ENCODE measurements at regions not wholly inside any gene's neighbourhood (a gene's known extent, or its start where the extent isn't known, plus 50 kb on each side); places are given as distances from the start of the nearest gene placed in this dataset.

DNA sequence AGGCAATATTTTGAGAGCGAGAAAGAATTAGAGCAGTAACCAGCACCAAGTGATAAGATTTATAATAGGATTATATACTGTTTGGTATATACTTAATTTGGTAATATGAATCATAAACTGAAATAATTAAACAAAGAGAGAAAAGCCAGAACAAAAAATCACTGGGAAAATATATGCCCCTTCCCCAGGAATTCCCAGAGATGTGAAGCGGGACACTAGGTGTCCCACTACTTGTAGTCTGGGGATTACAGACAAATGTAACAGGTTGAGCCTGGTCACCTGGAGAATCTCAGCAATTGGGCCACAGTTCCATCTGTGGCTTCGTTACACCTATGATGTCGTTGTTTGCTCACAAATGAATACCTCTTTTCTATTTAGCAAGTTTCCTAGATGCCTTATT lies 256.1 kb upstream of the CHAC2 start:
- H3K4me1 ChIP-seq (ENCODE audit: low read length) = no peaks in the 10 kb centered on the region
- no peaks in the 10 kb centered on the region for H4K20me1 ChIP-seq (ENCODE audit: insufficient read depth, low read length)
- no peak for DNase-seq
- H3K9me3 ChIP-seq (replicated peaks; ENCODE audit: insufficient read depth, low read length) = no peaks in the 10 kb centered on the region
- H3F3A ChIP-seq (ENCODE audit: insufficient read depth, low read length) = no peaks in the 10 kb centered on the region
- H3K27me3 ChIP-seq (replicated peaks; ENCODE audit: insufficient read depth, low read length) = no peaks in the 10 kb centered on the region
- TF ChIP-seq EZH2 (optimal IDR thresholded peaks at IDR 0.05; ENCODE audit: low read depth, low read length) (no peak), EZH2phosphoT487 (IDR thresholded peaks at IDR 0.05; ENCODE audit: low read length) (no peak)
- TF ChIP-seq, protein P1, sequence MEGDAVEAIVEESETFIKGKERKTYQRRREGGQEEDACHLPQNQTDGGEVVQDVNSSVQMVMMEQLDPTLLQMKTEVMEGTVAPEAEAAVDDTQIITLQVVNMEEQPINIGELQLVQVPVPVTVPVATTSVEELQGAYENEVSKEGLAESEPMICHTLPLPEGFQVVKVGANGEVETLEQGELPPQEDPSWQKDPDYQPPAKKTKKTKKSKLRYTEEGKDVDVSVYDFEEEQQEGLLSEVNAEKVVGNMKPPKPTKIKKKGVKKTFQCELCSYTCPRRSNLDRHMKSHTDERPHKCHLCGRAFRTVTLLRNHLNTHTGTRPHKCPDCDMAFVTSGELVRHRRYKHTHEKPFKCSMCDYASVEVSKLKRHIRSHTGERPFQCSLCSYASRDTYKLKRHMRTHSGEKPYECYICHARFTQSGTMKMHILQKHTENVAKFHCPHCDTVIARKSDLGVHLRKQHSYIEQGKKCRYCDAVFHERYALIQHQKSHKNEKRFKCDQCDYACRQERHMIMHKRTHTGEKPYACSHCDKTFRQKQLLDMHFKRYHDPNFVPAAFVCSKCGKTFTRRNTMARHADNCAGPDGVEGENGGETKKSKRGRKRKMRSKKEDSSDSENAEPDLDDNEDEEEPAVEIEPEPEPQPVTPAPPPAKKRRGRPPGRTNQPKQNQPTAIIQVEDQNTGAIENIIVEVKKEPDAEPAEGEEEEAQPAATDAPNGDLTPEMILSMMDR (IDR thresholded peaks at IDR 0.05; ENCODE audit: low read length) = no peak
- no peak overlapping the region for H3K4me3 ChIP-seq (ENCODE audit: low read length)
- no peak overlapping the region for H3K4me2 ChIP-seq (ENCODE audit: low read depth, low read length)
- no peaks in the 10 kb centered on the region for H3K9me2 ChIP-seq (replicated peaks; ENCODE audit: insufficient read depth, low read length)
- H3K9ac ChIP-seq (ENCODE audit: low read length) = no peak overlapping the region
- H2AFZ ChIP-seq (ENCODE audit: low read length) = no peak overlapping the region
- H3K36me3 ChIP-seq (replicated peaks; ENCODE audit: insufficient read depth, low read length) = no peaks in the 10 kb centered on the region
- H3K27ac ChIP-seq (ENCODE audit: low read length) = no peak overlapping the region
- no peaks in the 10 kb centered on the region for H3K79me2 ChIP-seq (ENCODE audit: low read length)

DNA sequence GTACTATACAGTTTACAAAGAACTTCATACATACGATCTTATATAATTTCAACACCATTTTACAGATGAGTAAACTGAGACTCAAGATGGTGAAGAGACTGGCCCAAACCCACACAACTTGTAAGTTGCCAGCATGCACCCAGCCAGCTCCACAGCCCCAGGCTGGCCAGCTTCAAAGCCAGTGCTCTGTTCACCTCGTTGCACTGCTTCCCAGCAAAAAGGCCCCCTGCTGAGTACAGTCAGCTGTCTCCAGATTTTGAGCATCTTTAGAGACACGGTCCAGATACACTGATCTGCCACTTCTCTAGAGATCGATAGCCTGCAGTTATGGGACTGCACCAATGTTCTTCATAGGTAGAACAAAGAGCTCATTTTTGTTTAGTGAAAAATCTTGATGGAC lies 257.2 kb upstream of the CHAC2 start:
- no peaks in the 10 kb centered on the region for H3K9me3 ChIP-seq (replicated peaks; ENCODE audit: insufficient read depth, low read length)
- H3K36me3 ChIP-seq (replicated peaks; ENCODE audit: insufficient read depth, low read length) = no peaks in the 10 kb centered on the region
- DNase-seq = no peak
- no peak overlapping the region for H3K4me2 ChIP-seq (ENCODE audit: low read depth, low read length)
- H3F3A ChIP-seq (ENCODE audit: insufficient read depth, low read length) = no peaks in the 10 kb centered on the region
- H3K4me3 ChIP-seq (ENCODE audit: low read length) = no peak overlapping the region
- no peaks in the 10 kb centered on the region for H3K79me2 ChIP-seq (ENCODE audit: low read length)
- TF ChIP-seq, protein P1 (IDR thresholded peaks at IDR 0.05; ENCODE audit: low read length) = no peak
- TF ChIP-seq EZH2 (optimal IDR thresholded peaks at IDR 0.05; ENCODE audit: low read depth, low read length) = no peak
- no peak for TF ChIP-seq EZH2phosphoT487 (IDR thresholded peaks at IDR 0.05; ENCODE audit: low read length)
- H3K27ac ChIP-seq (ENCODE audit: low read length) = no peak overlapping the region
- H3K9ac ChIP-seq (ENCODE audit: low read length) = no peak overlapping the region
- no peaks in the 10 kb centered on the region for H3K27me3 ChIP-seq (replicated peaks; ENCODE audit: insufficient read depth, low read length)
- no peaks in the 10 kb centered on the region for H4K20me1 ChIP-seq (ENCODE audit: insufficient read depth, low read length)
- no peak overlapping the region for H2AFZ ChIP-seq (ENCODE audit: low read length)
- no peaks in the 10 kb centered on the region for H3K4me1 ChIP-seq (ENCODE audit: low read length)
- no peaks in the 10 kb centered on the region for H3K9me2 ChIP-seq (replicated peaks; ENCODE audit: insufficient read depth, low read length)

DNA sequence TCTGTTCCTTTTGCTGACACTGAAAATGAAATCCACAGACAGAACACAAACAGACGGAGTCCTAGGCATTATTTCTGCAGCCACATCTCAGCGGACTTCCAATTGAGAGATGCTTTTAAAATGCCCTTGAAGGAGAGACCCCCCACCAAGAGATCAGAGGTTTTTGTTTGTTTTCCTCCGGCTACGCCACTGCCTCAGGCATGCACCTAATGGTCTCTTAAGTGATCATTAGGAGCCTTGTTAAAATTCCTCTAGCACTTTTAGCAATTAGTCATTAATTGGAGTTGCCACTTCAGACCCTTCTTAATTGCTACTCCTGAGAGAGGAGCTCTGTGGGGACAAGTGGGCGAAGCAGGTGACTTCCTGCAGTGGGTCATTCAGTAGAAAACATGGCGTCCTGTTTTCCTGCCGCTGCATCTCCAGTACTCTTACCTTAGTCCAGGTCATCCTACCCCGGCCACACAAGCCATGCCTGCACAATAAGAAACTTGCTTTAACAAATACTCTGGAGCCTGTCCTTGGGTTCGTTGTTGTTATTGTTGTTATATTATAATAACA lies 257.7 kb upstream of the CHAC2 start:
- Histone ChIP-seq H3K9ac (ENCODE audit: low read length) (no peak overlapping the region), H3K27me3 (replicated peaks; ENCODE audit: insufficient read depth, low read length) (no peaks in the 10 kb centered on the region), H3F3A (ENCODE audit: insufficient read depth, low read length) (no peaks in the 10 kb centered on the region), H3K4me2 (ENCODE audit: low read depth, low read length) (no peak overlapping the region), H3K4me1 (ENCODE audit: low read length) (no peaks in the 10 kb centered on the region), H3K27ac (ENCODE audit: low read length) (no peak overlapping the region), H3K4me3 (ENCODE audit: low read length) (no peak overlapping the region), H2AFZ (ENCODE audit: low read length) (no peak overlapping the region), H3K9me3 (replicated peaks; ENCODE audit: insufficient read depth, low read length) (no peaks in the 10 kb centered on the region), H4K20me1 (ENCODE audit: insufficient read depth, low read length) (no peaks in the 10 kb centered on the region), H3K36me3 (replicated peaks; ENCODE audit: insufficient read depth, low read length) (no peaks in the 10 kb centered on the region), H3K79me2 (ENCODE audit: low read length) (no peaks in the 10 kb centered on the region), H3K9me2 (replicated peaks; ENCODE audit: insufficient read depth, low read length) (no peaks in the 10 kb centered on the region)
- DNase-seq = no peak
- TF ChIP-seq EZH2phosphoT487 (IDR thresholded peaks at IDR 0.05; ENCODE audit: low read length) = no peak
- TF ChIP-seq EZH2 (optimal IDR thresholded peaks at IDR 0.05; ENCODE audit: low read depth, low read length) = no peak
- TF ChIP-seq, protein P1 (IDR thresholded peaks at IDR 0.05; ENCODE audit: low read length) = no peak
